GM21717 (cell line): ENCODE measurements at regions not wholly inside any gene's neighbourhood (a gene's known extent, or its start where the extent isn't known, plus 50 kb on each side); places are given as distances from the start of the nearest gene placed in this dataset.
"Not testable (repeated sequence)": the region's sequence is repeated elsewhere in the genome, so short reads cannot be mapped to it uniquely, and the experiment has no call there.

Source experiments
- ATAC-seq: cut with Tn5 transposase; IDR thresholded peaks from one replicate; pipeline ENCODE4 v1.9.1; 2021; ENCODE audit warnings: mild to moderate bottlenecking, moderate library complexity; ENCODE audit not compliant: unreplicated experiment

- ATAC-seq: peak; percentile 89
These were observed 187.7 kb downstream of the SATB1 start for GRCh38 chr3:18237251-18238005.

GRCh38 chr3:18236726-18237125 lies 188.4 kb downstream of the SATB1 start:
- no peak for ATAC-seq

GRCh38 chr3:18234717-18235335 lies 190.3 kb downstream of the SATB1 start:
- no peak for ATAC-seq

GRCh38 chr3:18233987-18234716 lies 191.0 kb downstream of the SATB1 start:
- ATAC-seq: no peak

- no peak for ATAC-seq
These were observed 192.8 kb downstream of the SATB1 start for GRCh38 chr3:18232317-18232716.

GRCh38 chr3:18228060-18228459 lies 197.1 kb downstream of the SATB1 start:
- ATAC-seq: no peak

- no peak for ATAC-seq
These were observed 199.4 kb downstream of the SATB1 start for GRCh38 chr3:18225709-18226108.

GRCh38 chr3:18224426-18224825 lies 200.7 kb downstream of the SATB1 start:
- ATAC-seq: no peak

GRCh38 chr3:18223974-18224373 lies 201.2 kb downstream of the SATB1 start:
- peak; percentile 31 for ATAC-seq

- peak; percentile 100 for ATAC-seq
These were observed 201.6 kb downstream of the SATB1 start for GRCh38 chr3:18223571-18223970.

GRCh38 chr3:18222686-18223085 lies 202.5 kb downstream of the SATB1 start:
- no peak for ATAC-seq

- no peak for ATAC-seq
These were observed 207.5 kb downstream of the SATB1 start for GRCh38 chr3:18217507-18218174.

GRCh38 chr3:18216996-18217395 lies 208.1 kb downstream of the SATB1 start:
- no peak for ATAC-seq

GRCh38 chr3:18215639-18216038 lies 209.5 kb downstream of the SATB1 start:
- no peak for ATAC-seq

- ATAC-seq: no peak
These were observed 214.0 kb downstream of the SATB1 start for GRCh38 chr3:18211116-18211515.

- no peak for ATAC-seq
These were observed 216.3 kb downstream of the SATB1 start for GRCh38 chr3:18208856-18209255.

- no peak for ATAC-seq
These were observed 217.0 kb downstream of the SATB1 start for GRCh38 chr3:18208091-18208490.

GRCh38 chr3:18207226-18207625 lies 217.9 kb downstream of the SATB1 start:
- no peak for ATAC-seq

- not testable (repeated sequence) for ATAC-seq
These were observed 219.4 kb downstream of the SATB1 start for GRCh38 chr3:18205701-18206100.

- ATAC-seq: no peak
These were observed 223.8 kb downstream of the SATB1 start for GRCh38 chr3:18201315-18201714.

- no peak for ATAC-seq
These were observed 225.4 kb downstream of the SATB1 start for GRCh38 chr3:18199757-18200156.
